GM12875 (cell line): ENCODE measurements at regions not wholly inside any gene's neighbourhood (a gene's known extent, or its start where the extent isn't known, plus 50 kb on each side); places are given as distances from the start of the nearest gene placed in this dataset.

ENCODE experiments used
- H3K4me3 ChIP-seq: one replicate; pipeline ENCODE4 v1.5.1; 2011; ENCODE audit warnings: low read depth, low read length, control low read depth
- CTCF ChIP-seq: IDR thresholded peaks from 2 replicates; pipeline ENCODE4 v1.5.1; 2011; ENCODE audit warnings: low read depth, mild to moderate bottlenecking, control low read depth, inconsistent platforms, low read length, moderate library complexity, borderline replicate concordance; ENCODE audit not compliant: insufficient read depth

- TF ChIP-seq CTCF = no peak
- no peak overlapping the region for H3K4me3 ChIP-seq
Observed at GRCh38 chr12:76690921-76691700, 72.8 kb upstream of the ZDHHC17 start.

- no peak overlapping the region for H3K4me3 ChIP-seq
- no peak for TF ChIP-seq CTCF
Observed at GRCh38 chr12:76692846-76693245, 71.1 kb upstream of the ZDHHC17 start.

GRCh38 chr12:76694369-76694768 is 69.5 kb upstream of the ZDHHC17 start:
- no peak overlapping the region for H3K4me3 ChIP-seq
- TF ChIP-seq CTCF = no peak

GRCh38 chr12:76696186-76696585 is 67.7 kb upstream of the ZDHHC17 start:
- TF ChIP-seq CTCF = no peak
- H3K4me3 ChIP-seq = no peak overlapping the region

- no peak for TF ChIP-seq CTCF
- H3K4me3 ChIP-seq = no peak overlapping the region
Observed at GRCh38 chr12:76697849-76698248, 66.1 kb upstream of the ZDHHC17 start.

GRCh38 chr12:76698316-76698715 is 65.6 kb upstream of the ZDHHC17 start:
- no peak for TF ChIP-seq CTCF
- no peak overlapping the region for H3K4me3 ChIP-seq

GRCh38 chr12:76698966-76699365 is 64.9 kb upstream of the ZDHHC17 start:
- no peak overlapping the region for H3K4me3 ChIP-seq
- no peak for TF ChIP-seq CTCF
